ENCODE measurements at regions not wholly inside any gene's neighbourhood (a gene's known extent, or its start where the extent isn't known, plus 50 kb on each side); places are given as distances from the start of the nearest gene placed in this dataset.

GRCh38 chr13:53182724-53183123 lies 154.1 kb downstream of the OLFM4 start:
- ATAC-seq (ENCODE audit: insufficient number of reproducible peaks, low FRiP score, low read depth) (no peak), DNase-seq (ENCODE audit: low spot score) (no peak)
- no peaks in the 10 kb centered on the region for H3K36me3 ChIP-seq
- H3K9me3 ChIP-seq, result no peaks in the 10 kb centered on the region
- no peaks in the 10 kb centered on the region for H3K27me3 ChIP-seq (replicated peaks; ENCODE audit: insufficient read depth)
- H3K4me1 ChIP-seq (ENCODE audit: control insufficient read depth in 1 of 2, low read depth in 2 of 2), result no peaks in the 10 kb centered on the region
- no peak overlapping the region for H3K27ac ChIP-seq
- no peak for TF ChIP-seq CTCF (IDR thresholded peaks at IDR 0.05)
- no peak overlapping the region for H3K4me3 ChIP-seq

GRCh38 chr13:53188120-53188519 lies 159.5 kb downstream of the OLFM4 start:
- Histone ChIP-seq H3K9me3 (no peaks in the 10 kb centered on the region), H3K4me3 (no peak overlapping the region), H3K27ac (no peak overlapping the region), H3K36me3 (no peaks in the 10 kb centered on the region), H3K4me1 (ENCODE audit: control insufficient read depth in 1 of 2, low read depth in 2 of 2) (no peaks in the 10 kb centered on the region), H3K27me3 (replicated peaks; ENCODE audit: insufficient read depth) (no peaks in the 10 kb centered on the region)
- TF ChIP-seq CTCF (IDR thresholded peaks at IDR 0.05), result no peak
- ATAC-seq (ENCODE audit: insufficient number of reproducible peaks, low FRiP score, low read depth), result no peak
- DNase-seq (ENCODE audit: low spot score), result no peak

- no peak for ATAC-seq (ENCODE audit: insufficient number of reproducible peaks, low FRiP score, low read depth)
Observed at GRCh38 chr13:53189162-53189561, 160.5 kb downstream of the OLFM4 start.

DNA sequence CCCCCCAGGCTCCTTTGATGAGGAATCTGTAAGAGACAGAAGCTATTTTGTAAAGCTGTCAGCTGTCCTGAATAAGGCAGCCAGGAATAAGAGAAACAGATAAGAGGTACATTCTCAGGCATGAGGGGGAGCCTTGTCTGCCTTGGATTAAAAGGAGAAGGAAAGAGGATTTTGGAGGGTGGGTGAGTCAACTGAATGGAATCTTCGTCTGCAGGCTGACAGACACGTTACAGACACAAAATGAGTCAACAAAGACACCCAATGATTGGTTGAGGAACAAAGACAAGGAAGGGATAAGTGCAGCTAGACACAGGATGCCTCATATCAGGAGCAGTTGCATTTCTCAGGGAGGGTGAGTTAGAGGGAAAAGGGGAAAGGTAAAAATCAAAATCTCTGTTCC lies 162.5 kb downstream of the OLFM4 start:
- Histone ChIP-seq H3K9me3 (no peaks in the 10 kb centered on the region), H3K36me3 (no peaks in the 10 kb centered on the region), H3K4me1 (ENCODE audit: control insufficient read depth in 1 of 2, low read depth in 2 of 2) (no peaks in the 10 kb centered on the region), H3K27ac (no peak overlapping the region), H3K27me3 (replicated peaks; ENCODE audit: insufficient read depth) (no peaks in the 10 kb centered on the region), H3K4me3 (no peak overlapping the region)
- DNase-seq (ENCODE audit: low spot score) (no peak), ATAC-seq (ENCODE audit: insufficient number of reproducible peaks, low FRiP score, low read depth) (no peak)
- TF ChIP-seq CTCF (IDR thresholded peaks at IDR 0.05), result no peak

More at GRCh38 chr13:53189162-53189561, 160.5 kb downstream of the OLFM4 start:
- no peak overlapping the region for H3K27ac ChIP-seq
- no peak overlapping the region for H3K4me3 ChIP-seq
- TF ChIP-seq CTCF (IDR thresholded peaks at IDR 0.05), result no peak
- H3K4me1 ChIP-seq (ENCODE audit: control insufficient read depth in 1 of 2, low read depth in 2 of 2), result no peaks in the 10 kb centered on the region
- H3K9me3 ChIP-seq, result no peaks in the 10 kb centered on the region
- no peaks in the 10 kb centered on the region for H3K27me3 ChIP-seq (replicated peaks; ENCODE audit: insufficient read depth)
- no peak for DNase-seq (ENCODE audit: low spot score)
- no peaks in the 10 kb centered on the region for H3K36me3 ChIP-seq

DNA sequence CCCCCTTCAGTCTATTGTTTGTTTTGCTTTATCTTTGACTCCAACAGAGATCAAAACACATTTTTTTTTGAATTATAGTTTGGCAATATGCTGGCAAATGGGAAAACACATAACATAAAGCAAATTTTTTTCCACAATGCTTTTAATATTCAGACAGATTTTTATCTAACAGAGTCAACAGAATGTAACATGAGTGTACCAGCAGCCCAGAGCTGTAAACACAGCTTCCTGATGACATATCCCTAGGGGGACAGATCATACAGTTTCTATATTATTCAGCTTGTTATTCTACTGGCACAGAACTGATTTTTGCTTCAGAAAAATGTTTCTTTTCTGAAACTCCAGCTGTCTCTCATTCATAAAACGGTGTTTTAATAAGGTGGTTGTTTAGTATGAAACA lies 168.8 kb downstream of the OLFM4 start:
- H3K27me3 ChIP-seq (replicated peaks; ENCODE audit: insufficient read depth), result no peaks in the 10 kb centered on the region
- H3K4me3 ChIP-seq, result no peak overlapping the region
- no peaks in the 10 kb centered on the region for H3K4me1 ChIP-seq (ENCODE audit: control insufficient read depth in 1 of 2, low read depth in 2 of 2)
- DNase-seq (ENCODE audit: low spot score) (no peak), ATAC-seq (ENCODE audit: insufficient number of reproducible peaks, low FRiP score, low read depth) (no peak)
- no peak overlapping the region for H3K27ac ChIP-seq
- H3K36me3 ChIP-seq, result no peaks in the 10 kb centered on the region
- TF ChIP-seq CTCF (IDR thresholded peaks at IDR 0.05), result no peak
- H3K9me3 ChIP-seq, result no peaks in the 10 kb centered on the region
